Stomach (tissue), 8 donors: ENCODE measurements at regions not wholly inside any gene's neighbourhood (a gene's known extent, or its start where the extent isn't known, plus 50 kb on each side); places are given as distances from the start of the nearest gene placed in this dataset.

Experiments used
- DNase-seq, 2 donors: peaks; one replicate each; pipeline versions ENCODE4 v3.0.0 to v3.0.0-alpha.2; 2013 to 2019
- H3K27ac ChIP-seq, 5 donors: fragments of 200-600 bp in 4 of 5; sonication (generic) in 4 of 5; one replicate each; pipeline ENCODE4 v1.5.1; 2013 to 2019; ENCODE audit warnings: mild to moderate bottlenecking in 1 of 5, moderate library complexity in 1 of 5
- H3K27me3 ChIP-seq, 3 donors: fragments of 200-600 bp; sonication (generic); one replicate each; pipeline ENCODE4 v1.5.1; 2017 to 2019; ENCODE audit warnings: mixed run types in 1 of 3
- H3K36me3 ChIP-seq, 4 donors: fragments of 200-600 bp; sonication (generic); 1 replicate in 3 of 4; 2 replicates in 1 of 4; pipeline ENCODE4 v1.5.1; 2016 to 2019
- H3K4me1 ChIP-seq, 4 donors: fragments of 200-600 bp; sonication (generic); one replicate each; pipeline ENCODE4 v1.5.1; 2016 to 2019
- H3K4me3 ChIP-seq, 4 donors: fragments of 200-600 bp; sonication (generic) in 3 of 4; one replicate each; pipeline ENCODE4 v1.5.1; 2016 to 2019; ENCODE audit warnings: mild to moderate bottlenecking in 1 of 4
- H3K9me3 ChIP-seq, 4 donors: fragments of 200-600 bp; sonication (generic); one replicate each; pipeline ENCODE4 v1.5.1; 2016 to 2019
- CTCF ChIP-seq, 7 experiments: fragments of 450-650 bp in 4 of 7; fragments of 200-600 bp in 3 of 7; sonication (generic) in 3 of 7; IDR thresholded peaks; one replicate each; pipeline ENCODE4 v1.5.1; 2016 to 2019; ENCODE audit warnings: antibody characterized with exemption in 7 of 7, control low read depth in 2 of 7, mild to moderate bottlenecking in 1 of 7
- EP300 ChIP-seq: sonication (generic); formaldehyde crosslinking; IDR thresholded peaks from one replicate; pipeline ENCODE4 v1.6.1; 2017; ENCODE audit warnings: antibody characterized with exemption
- POLR2A ChIP-seq, 4 donors: fragments of 450-650 bp; IDR thresholded peaks; one replicate each; pipeline ENCODE4 v1.6.1; 2016; ENCODE audit warnings: antibody characterized with exemption in 4 of 4, control low read depth in 2 of 4, mild to moderate bottlenecking in 1 of 4, moderate library complexity in 1 of 4
- POLR2AphosphoS5 ChIP-seq, 3 donors: sonication (generic); formaldehyde crosslinking; IDR thresholded peaks; one replicate each; pipeline ENCODE4 v1.6.1; 2016; ENCODE audit warnings: antibody characterized with exemption in 3 of 3
- WGBS, 5 donors: extraction: QIAGEN DNeasy Blood & Tissue Kit in 3 of 5; methylation state at CpG; one replicate each; pipeline versions ENCODE4 v1.1.5 to v1.1.7; 2013 to 2018; 5-methylcytosine and 5-hydroxymethylcytosine counted together
- intact Hi-C: fragments of 100-400 bp; cut with DNase I; formaldehyde crosslinking; loops from one replicate; pipeline ENCODE4 v1.15.1; 2023; ENCODE audit warnings: low total_unique reads
- small RNA-seq, 4 donors: library from RNA; depleted of rRNA; stranded (forward); fragments of <200 nt; gene quantifications; one replicate each; pipeline ENCODE3, GENCODE V24; 2016
- donor health status: healthy with polysubstance abuse.
- donor health status: Bipolar disorder and iron deficiency.
- donor health status: healthy.

- no peak overlapping the region for H3K4me3 ChIP-seq
- H3K4me1 ChIP-seq: no peaks in the 10 kb centered on the region
- 22 to 28% (median 25%) methylated on average over 7 of the region's 7 CpGs for WGBS, 5 donors
- no peak overlapping the region for H3K27ac ChIP-seq
- H3K9me3 ChIP-seq: peaks cover 0 to 51% (median 37%) of the 10 kb centered on the region in 4 donors
- no peaks in the 10 kb centered on the region for H3K36me3 ChIP-seq
- H3K27me3 ChIP-seq: peaks cover 0 to 49% (median 11%) of the 10 kb centered on the region in 3 donors
- TF ChIP-seq CTCF (IDR thresholded peaks at IDR 0.05): no peak
- no peak for TF ChIP-seq EP300
- no peak for TF ChIP-seq POLR2A (IDR thresholded peaks at IDR 0.05)
- no peak for TF ChIP-seq POLR2AphosphoS5 (IDR thresholded peaks at IDR 0.05)
- DNase-seq: no peak
- intact Hi-C loops: no loop called here
These were observed 143.2 kb downstream of the PTPRU start for GRCh38 chr1:29379443-29380073.

Small RNA genes in the stretch of these regions (small RNA-seq; reads per million reads assigned to genes)
- 0 reads per million in 4 donors for gene AL021921.1
